ENCODE measurements at regions not wholly inside any gene's neighbourhood (a gene's known extent, or its start where the extent isn't known, plus 50 kb on each side); places are given as distances from the start of the nearest gene placed in this dataset.

GRCh38 chr2:78615956-78616355 lies 409.5 kb upstream of the REG3G start:
- DNase-seq, result no peak

GRCh38 chr2:78634425-78634824 lies 391.1 kb upstream of the REG3G start:
- no peak for DNase-seq

- DNase-seq, result no peak
Measured at GRCh38 chr2:78644854-78645253, 380.6 kb upstream of the REG3G start.

- DNase-seq, result no peak
Measured at GRCh38 chr2:78646533-78647364, 378.8 kb upstream of the REG3G start.

GRCh38 chr2:78648558-78648957 lies 376.9 kb upstream of the REG3G start:
- no peak for DNase-seq

GRCh38 chr2:78654941-78655340 lies 370.6 kb upstream of the REG3G start:
- no peak for DNase-seq

- DNase-seq, result peak; percentile 86
Measured at GRCh38 chr2:78676921-78677696, 348.4 kb upstream of the REG3G start.

- no peak for DNase-seq
Measured at GRCh38 chr2:78677774-78678173, 347.7 kb upstream of the REG3G start.

- DNase-seq, result no peak
Measured at GRCh38 chr2:78681386-78681785, 344.1 kb upstream of the REG3G start.

- DNase-seq, result peak; percentile 21
Measured at GRCh38 chr2:78682781-78683180, 342.7 kb upstream of the REG3G start.

- no peak for DNase-seq
Measured at GRCh38 chr2:78686625-78687153, 338.8 kb upstream of the REG3G start.

- DNase-seq, result no peak
Measured at GRCh38 chr2:78699696-78700095, 325.8 kb upstream of the REG3G start.

GRCh38 chr2:78701546-78701945 lies 324.0 kb upstream of the REG3G start:
- no peak for DNase-seq

GRCh38 chr2:78707776-78708386 lies 317.6 kb upstream of the REG3G start:
- peak; percentile 20 for DNase-seq

GRCh38 chr2:78710632-78711375 lies 314.7 kb upstream of the REG3G start:
- DNase-seq, result no peak

GRCh38 chr2:78715293-78715692 lies 310.2 kb upstream of the REG3G start:
- no peak for DNase-seq

GRCh38 chr2:78718024-78718423 lies 307.5 kb upstream of the REG3G start:
- no peak for DNase-seq

GRCh38 chr2:78718473-78718872 lies 307.0 kb upstream of the REG3G start:
- DNase-seq, result no peak

GRCh38 chr2:78721355-78722033 lies 304.0 kb upstream of the REG3G start:
- DNase-seq, result no peak

GRCh38 chr2:78734221-78734620 lies 291.3 kb upstream of the REG3G start:
- no peak for DNase-seq

- no peak for DNase-seq
Measured at GRCh38 chr2:78739282-78739681, 286.2 kb upstream of the REG3G start.

- no peak for DNase-seq
Measured at GRCh38 chr2:78749638-78750037, 275.9 kb upstream of the REG3G start.
